Choroid plexus epithelial cell (primary cell): ENCODE measurements at regions not wholly inside any gene's neighbourhood (a gene's known extent, or its start where the extent isn't known, plus 50 kb on each side); places are given as distances from the start of the nearest gene placed in this dataset.
"Not testable (repeated sequence)": the region's sequence is repeated elsewhere in the genome, so short reads cannot be mapped to it uniquely, and the experiment has no call there.

Experiments used
- DNase-seq: peaks from one replicate; pipeline ENCODE4 v3.0.0-alpha.2; 2010; ENCODE audit warnings: low read depth
- H3K4me3 ChIP-seq: 2 replicates; pipeline ENCODE4 v1.5.1; 2011; ENCODE audit warnings: low read depth, mild to moderate bottlenecking, control low read depth, low read length, moderate library complexity
- CTCF ChIP-seq: conservative IDR thresholded peaks from 2 replicates; pipeline ENCODE4 v1.5.1; 2011; ENCODE audit warnings: low read depth, mild to moderate bottlenecking, control low read depth, inconsistent platforms, low read length, moderate library complexity

GRCh38 chr2:17135619-17136018 is 382.6 kb downstream of the RAD51AP2 start:
- TF ChIP-seq CTCF = no peak
- DNase-seq = no peak
- no peak overlapping the region for H3K4me3 ChIP-seq

DNA sequence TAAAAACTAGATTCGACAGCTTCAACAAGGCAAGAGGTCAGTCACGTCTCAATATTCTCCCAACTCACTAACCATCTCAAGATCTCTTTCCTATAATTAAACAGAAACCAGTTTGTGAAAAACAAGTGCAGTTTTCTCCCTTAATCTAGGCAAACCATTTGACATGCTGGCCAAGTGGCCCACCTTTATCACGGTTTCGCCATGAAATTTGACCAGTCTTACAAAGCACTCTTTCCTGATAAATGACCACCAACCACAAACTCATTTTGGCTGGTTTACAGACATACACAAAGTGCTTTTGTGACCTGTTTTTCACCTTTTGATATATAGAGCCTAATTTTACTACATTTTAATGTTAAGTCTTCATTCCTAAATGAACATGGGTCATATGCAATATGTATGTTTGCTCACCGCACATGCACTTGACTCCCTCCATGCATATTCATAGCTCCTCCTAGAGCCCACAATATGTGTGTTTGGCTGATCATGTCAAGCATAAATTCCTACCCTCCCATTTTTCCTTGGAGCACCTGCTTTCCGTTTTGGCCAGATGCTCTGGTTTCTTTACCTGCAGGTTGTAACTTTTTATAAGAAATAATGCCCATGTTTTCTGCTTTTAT is 385.1 kb downstream of the RAD51AP2 start:
- TF ChIP-seq CTCF = no peak
- DNase-seq = no peak

DNA sequence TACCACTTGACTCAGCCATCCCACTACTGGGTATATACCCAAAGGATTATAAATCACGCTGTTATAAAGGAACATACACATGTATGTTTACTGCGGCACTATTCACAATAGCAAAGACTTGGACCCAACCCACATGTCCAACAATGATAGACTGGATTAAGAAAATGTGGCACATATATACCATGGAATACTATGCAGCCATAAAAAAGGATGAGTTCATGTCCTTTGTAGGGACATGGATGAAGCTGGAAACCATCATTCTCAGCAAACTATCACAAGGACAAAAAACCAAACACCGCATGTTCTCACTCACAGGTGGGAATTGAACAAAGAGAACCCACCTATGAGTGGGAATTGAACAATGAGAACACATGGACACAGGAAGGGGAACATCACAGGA is 387.6 kb downstream of the RAD51AP2 start:
- not testable (repeated sequence) for H3K4me3 ChIP-seq, DNase-seq

More for the DNA sequence above, 385.1 kb downstream of the RAD51AP2 start:
- no peak overlapping the region for H3K4me3 ChIP-seq

DNA sequence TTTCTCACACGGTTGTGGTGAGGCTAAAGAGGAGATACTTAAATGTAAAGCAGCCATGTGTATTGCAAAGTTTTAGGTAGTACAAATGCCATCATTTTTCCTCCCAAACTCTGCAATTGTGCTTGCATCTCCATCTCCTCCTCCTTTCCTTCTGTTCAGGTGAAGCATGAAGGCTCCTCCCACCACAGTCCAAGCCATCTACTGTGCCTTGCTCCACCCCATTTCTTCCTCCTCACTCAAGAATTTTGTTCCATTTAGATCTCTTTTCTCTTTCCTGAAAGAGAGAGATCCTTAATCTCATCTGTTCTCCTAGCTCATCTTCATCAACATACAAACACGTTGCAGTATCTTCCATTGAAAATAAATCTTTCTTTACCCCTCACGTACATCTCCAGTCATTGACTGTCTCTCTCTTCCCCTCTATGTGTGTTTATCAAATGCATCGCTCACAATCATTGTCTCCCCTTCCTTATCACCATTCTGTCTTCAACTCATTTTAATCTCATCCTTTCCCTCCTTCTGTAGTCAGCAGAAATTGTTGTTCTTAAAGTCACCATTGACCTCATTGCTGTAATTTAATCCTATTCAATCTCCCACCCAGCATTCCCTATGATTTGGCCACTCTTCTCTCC is 392.1 kb downstream of the RAD51AP2 start:
- no peak overlapping the region for H3K4me3 ChIP-seq
- no peak for DNase-seq
- no peak for TF ChIP-seq CTCF

DNA sequence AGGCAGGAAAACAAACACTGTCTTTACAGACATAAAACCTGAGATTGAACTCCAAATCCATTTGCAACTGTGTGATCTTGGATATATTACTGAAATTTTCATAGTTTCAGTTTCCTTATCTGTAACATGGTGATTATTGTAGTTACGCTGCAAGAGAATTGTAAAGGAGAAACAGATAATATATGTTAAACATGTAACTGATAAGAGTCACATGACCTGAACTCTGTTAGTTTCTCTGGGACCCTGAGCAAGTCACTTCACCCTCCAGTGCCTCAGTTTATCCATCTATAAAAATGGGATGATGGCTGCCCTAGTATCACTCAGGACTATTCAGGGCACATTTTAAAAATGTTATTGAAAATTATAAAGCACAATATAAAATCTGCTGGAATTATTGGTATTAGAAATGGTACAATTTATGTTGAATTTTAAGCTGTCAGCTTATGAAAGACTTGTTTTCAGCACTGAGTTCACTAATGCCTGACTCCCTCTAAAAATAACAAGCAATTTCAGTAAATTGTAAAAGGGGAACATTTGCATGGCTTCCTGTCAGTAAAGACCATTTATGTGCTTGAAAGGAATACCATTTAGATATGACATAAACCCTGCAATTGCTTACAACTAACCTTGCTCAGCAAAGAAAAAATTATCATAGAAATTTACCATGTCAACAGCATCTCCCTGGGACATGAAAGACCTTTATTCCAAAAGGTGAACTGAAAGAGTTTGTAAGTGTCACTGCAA is 393.5 kb downstream of the RAD51AP2 start:
- TF ChIP-seq CTCF = no peak
- no peak for DNase-seq
- H3K4me3 ChIP-seq = no peak overlapping the region

GRCh38 chr2:17122887-17123501 is 395.2 kb downstream of the RAD51AP2 start:
- TF ChIP-seq CTCF = no peak
- DNase-seq = no peak
- H3K4me3 ChIP-seq = no peak overlapping the region

GRCh38 chr2:17115466-17115865 is 402.8 kb downstream of the RAD51AP2 start:
- no peak for DNase-seq
- no peak overlapping the region for H3K4me3 ChIP-seq
- no peak for TF ChIP-seq CTCF
